K562 (cell line): ENCODE measurements at regions not wholly inside any gene's neighbourhood (a gene's known extent, or its start where the extent isn't known, plus 50 kb on each side); places are given as distances from the start of the nearest gene placed in this dataset.

ENCODE experiments used
- ATAC-seq: fragments of 200-7000 bp; cut with Tn5 transposase; 3 replicates; pipeline ENCODE4 v1.9.1; 2020; ENCODE audit warnings: moderate library complexity
- BruUV-seq: library from RNA; stranded (reverse); fragments of 400-500 nt; replicated peaks from 2 replicates; lab custom pipeline; 2021; lab: Mats Ljungman, UMichigan
- CTCF ChIA-PET: fragments of 300-600 bp; formaldehyde crosslinking; extraction: SDS; loops from one replicate; lab custom pipeline; 2021; ENCODE audit warnings: low intra/inter-chr PET ratio; lab: Yijun Ruan, JAX
- POLR2A ChIA-PET: fragments of 300-600, 350-650 bp; sonication (Branson Sonifier 250); formaldehyde crosslinking; extraction: SDS; loops from one replicate; lab custom pipeline; 2021; ENCODE audit warnings: antibody characterized with exemption, inconsistent platforms; lab: Yijun Ruan, JAX
- DNase-seq, 4 experiments: peaks; one replicate each; pipeline versions ENCODE4 v3.0.0 to v3.0.0-alpha.2; 2011 to 2018; ENCODE audit warnings: low spot score in 3 of 4, mixed read lengths in 3 of 4; ENCODE audit errors: extremely low read depth in 1 of 4
- FAIRE-seq: peaks from 2 replicates; lab custom pipeline; 2011; peaks lifted over from hg19 to GRCh38; lab: Jason Lieb, UNC
- H2AFZ ChIP-seq: 2 replicates; pipeline ENCODE4 v1.6.0; 2011; ENCODE audit warnings: low read depth, low read length, control low read depth, inconsistent platforms
- H3K27ac ChIP-seq: fragments of 200-600 bp; 3 replicates; pipeline ENCODE4 v1.8.0; 2011; ENCODE audit warnings: low read depth, mild to moderate bottlenecking, control low read depth, inconsistent platforms, low read length, moderate library complexity, mixed read lengths; ENCODE audit errors: extremely low read depth
- H3K27me3 ChIP-seq, 2 experiments: fragments of 300-600 bp in 1 of 2; 2 replicates in 1 of 2; 3 replicates in 1 of 2; pipeline versions ENCODE4 v1.6.0 to v1.8.0; 2011; ENCODE audit warnings: inconsistent platforms in 2 of 2, low read length in 2 of 2, mild to moderate bottlenecking in 1 of 2, mixed read lengths in 1 of 2, moderate library complexity in 1 of 2; ENCODE audit not compliant: control insufficient read depth in 2 of 2, insufficient read depth in 2 of 2
- H3K36me3 ChIP-seq: fragments of 300-600 bp; 3 replicates; pipeline ENCODE4 v1.8.0; 2011; ENCODE audit warnings: mild to moderate bottlenecking, low read length, inconsistent platforms; ENCODE audit not compliant: control insufficient read depth, insufficient read depth
- H3K4me1 ChIP-seq, 2 experiments: fragments of 200-600 bp in 1 of 2; replicated peaks in 1 of 2; 2 replicates in 1 of 2; 3 replicates in 1 of 2; pipeline versions ENCODE4 v1.5.1 to v1.8.0; 2011; ENCODE audit warnings: inconsistent platforms in 2 of 2, low read length in 2 of 2, mild to moderate bottlenecking in 1 of 2, mixed read lengths in 1 of 2, moderate library complexity in 1 of 2; ENCODE audit not compliant: control insufficient read depth in 2 of 2, insufficient read depth in 2 of 2
- H3K4me2 ChIP-seq: 2 replicates; pipeline ENCODE4 v1.6.1; 2011; ENCODE audit warnings: low read length, control low read depth, inconsistent platforms, mixed read lengths; ENCODE audit not compliant: insufficient read depth
- H3K4me3 ChIP-seq: fragments of 200-600 bp; sonication (generic), shearing (Covaris generic); 2 replicates; pipeline ENCODE4 v1.5.1; 2016; ENCODE audit warnings: control low read depth, inconsistent platforms
- H3K79me2 ChIP-seq: fragments of 200-600 bp; 3 replicates; pipeline ENCODE4 v1.8.0; 2011; ENCODE audit warnings: low read length, inconsistent platforms; ENCODE audit not compliant: control insufficient read depth, insufficient read depth
- H3K9ac ChIP-seq, 2 experiments: 2 replicates each; pipeline versions ENCODE4 v1.6.0 to v1.6.1; 2011; ENCODE audit warnings: low read depth in 2 of 2, low read length in 2 of 2, control low read depth in 1 of 2, inconsistent platforms in 1 of 2, mild to moderate bottlenecking in 1 of 2, mixed read lengths in 1 of 2; ENCODE audit not compliant: insufficient read depth in 1 of 2
- H3K9me1 ChIP-seq: one replicate; pipeline ENCODE4 v1.6.0; 2011; ENCODE audit warnings: inconsistent platforms, mild to moderate bottlenecking, low read length, moderate library complexity; ENCODE audit not compliant: control insufficient read depth, insufficient read depth
- H3K9me3 ChIP-seq: replicated peaks from 2 replicates; pipeline ENCODE4 v1.5.1; 2011; ENCODE audit warnings: low read depth, low read length, inconsistent platforms; ENCODE audit not compliant: control insufficient read depth, insufficient read depth
- H4K20me1 ChIP-seq: replicated peaks from 2 replicates; pipeline ENCODE4 v1.6.1; 2011; ENCODE audit warnings: low read length, inconsistent platforms, mixed read lengths; ENCODE audit not compliant: control insufficient read depth, insufficient read depth
- CBX5 ChIP-seq: IDR thresholded peaks from 2 replicates; pipeline ENCODE4 v1.6.1; 2014; ENCODE audit warnings: low read depth, borderline replicate concordance
- KLF6 ChIP-seq: fragments of 250-450 bp; sonication (Bioruptor Pico); IDR thresholded peaks from 2 replicates; pipeline ENCODE4 v1.4.0; 2020; ENCODE audit warnings: mild to moderate bottlenecking, moderate library complexity, borderline replicate concordance
- MAZ ChIP-seq, 2 experiments: fragments of 450-650 bp in 1 of 2; sonication (generic) in 1 of 2; formaldehyde crosslinking; IDR thresholded peaks in 1 of 2; conservative IDR thresholded peaks in 1 of 2; 2 replicates each; pipeline versions ENCODE4 v1.4.0 to v1.5.0; 2020; ENCODE audit warnings: mild to moderate bottlenecking in 1 of 2, missing genetic modification reagents in 1 of 2
- MEF2D ChIP-seq: conservative IDR thresholded peaks from 2 replicates; pipeline ENCODE4 v1.6.1; 2016; ENCODE audit warnings: low read depth, missing genetic modification characterization, missing compliant biosample characterization
- RFX1 ChIP-seq: fragments of 450-650 bp; IDR thresholded peaks from 2 replicates; pipeline ENCODE4 v1.6.1; 2016; ENCODE audit warnings: mild to moderate bottlenecking, moderate library complexity
- SMARCA5 ChIP-seq: fragments of 450-650 bp; IDR thresholded peaks from 2 replicates; pipeline ENCODE4 v1.6.1; 2016
- THRAP3 ChIP-seq: fragments of 450-650 bp; IDR thresholded peaks from 2 replicates; pipeline ENCODE4 v1.6.1; 2016; ENCODE audit warnings: mild to moderate bottlenecking, inconsistent platforms, borderline replicate concordance
- XRCC5 ChIP-seq: fragments of 200-400 bp; formaldehyde crosslinking; IDR thresholded peaks from 2 replicates; pipeline ENCODE4 v1.6.1; 2017; ENCODE audit warnings: low read depth, mild to moderate bottlenecking, low read length
- ZC3H11A ChIP-seq: IDR thresholded peaks from 2 replicates; pipeline ENCODE4 v1.6.1; 2012; ENCODE audit warnings: low read depth, low read length, improper control_type of control experiment
- ZNF224 ChIP-seq: sonication (generic); formaldehyde crosslinking; IDR thresholded peaks from 2 replicates; pipeline ENCODE4 v1.8.0; 2022; ENCODE audit warnings: mild to moderate bottlenecking, missing genetic modification reagents
- ZNF239 ChIP-seq: fragments of 250-450 bp; sonication (Bioruptor Pico); IDR thresholded peaks from 2 replicates; pipeline ENCODE4 v1.4.0; 2020; ENCODE audit warnings: mild to moderate bottlenecking
- ZNF444 ChIP-seq: fragments of 250-450 bp; sonication (Bioruptor Pico); IDR thresholded peaks from 2 replicates; pipeline ENCODE4 v1.4.0; 2020; ENCODE audit warnings: mild to moderate bottlenecking, moderate library complexity
- ZNF445 ChIP-seq: fragments of 250-450 bp; sonication (Bioruptor Pico); IDR thresholded peaks from 2 replicates; pipeline ENCODE4 v1.4.0; 2020; ENCODE audit warnings: low read depth, mild to moderate bottlenecking, moderate library complexity
- WGBS: fragments of 100-300 bp; shearing (Covaris generic); methylation state at CpG from one replicate; pipeline ENCODE4 v1.1.6; 2016; ENCODE audit warnings: low coverage, mixed read lengths; ENCODE audit not compliant: insufficient coverage; ENCODE audit errors: missing lambda C conversion rate; 5-methylcytosine and 5-hydroxymethylcytosine counted together
- in situ Hi-C: fragments of 300-500 bp; cut with MboI; formaldehyde crosslinking; loops from 4 replicates; pipeline ENCODE4 v1.15.0; 2018; ENCODE audit warnings: inconsistent platforms, mixed read lengths
- intact Hi-C: fragments of 100-400 bp; cut with micrococcal nuclease; formaldehyde crosslinking; loops from 2 replicates; pipeline ENCODE4 v1.14.2; 2022
- TF ChIP-seq, protein P1 (sequence below): fragments of 250-450 bp; sonication (Bioruptor Pico); IDR thresholded peaks from 2 replicates; pipeline ENCODE4 v1.9.0; 2021; ENCODE audit warnings: mild to moderate bottlenecking
- TF ChIP-seq, protein P2 (sequence below), 2 experiments: IDR thresholded peaks; 2 replicates each; pipeline ENCODE4 v1.6.1; 2012; ENCODE audit warnings: improper control_type of control experiment in 2 of 2, low read depth in 2 of 2, low read length in 2 of 2, borderline replicate concordance in 1 of 2

DNA sequence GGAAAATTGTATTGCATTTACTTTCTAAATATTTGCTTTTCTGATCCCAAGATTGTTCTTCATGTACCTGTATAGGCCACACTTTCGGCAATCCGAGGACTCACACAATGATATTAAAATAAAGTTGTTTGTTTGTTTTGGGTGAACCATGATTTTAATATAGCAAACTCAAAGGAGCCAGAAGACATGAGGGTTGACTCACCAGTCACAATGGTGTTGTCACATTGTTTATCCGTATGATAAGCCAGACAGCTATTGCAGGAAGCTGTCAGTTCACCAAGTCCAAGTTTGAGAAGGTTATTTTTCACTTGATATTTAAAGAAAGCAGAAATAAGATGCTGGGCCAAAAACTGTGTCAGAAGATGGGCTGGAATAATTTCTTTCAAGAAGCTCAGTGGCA lies 67.1 kb upstream of the CPM start:
- no peaks in the 10 kb centered on the region for H3K36me3 ChIP-seq
- intact Hi-C loops (no loop called here), in situ Hi-C loops (no loop called here)
- H3K9me3 ChIP-seq: no peaks in the 10 kb centered on the region
- 0% methylated on average over 3 of the region's 3 CpGs for WGBS
- no peaks in the 10 kb centered on the region for H4K20me1 ChIP-seq
- no peak overlapping the region for H3K4me2 ChIP-seq
- no peak for ATAC-seq
- H3K9ac ChIP-seq: no peak overlapping the region
- no peak overlapping the region for H3K27ac ChIP-seq
- H3K4me1 ChIP-seq: no peaks in the 10 kb centered on the region
- no peak overlapping the region for H2AFZ ChIP-seq
- BruUV-seq: no TSS peak
- DNase-seq: no peak
- ChIA-PET POLR2A (no interaction called here), CTCF (no interaction called here)
- no peaks in the 10 kb centered on the region for H3K9me1 ChIP-seq
- no peak for FAIRE-seq
- H3K27me3 ChIP-seq: no peaks in the 10 kb centered on the region
- no peak overlapping the region for H3K4me3 ChIP-seq
- no peaks in the 10 kb centered on the region for H3K79me2 ChIP-seq
- no peak for TF ChIP-seq THRAP3
- TF ChIP-seq ZNF239 (CRISPR knock-in tag): no peak
- TF ChIP-seq RFX1: no peak
- TF ChIP-seq ZNF444 (CRISPR knock-in tag): no peak

DNA sequence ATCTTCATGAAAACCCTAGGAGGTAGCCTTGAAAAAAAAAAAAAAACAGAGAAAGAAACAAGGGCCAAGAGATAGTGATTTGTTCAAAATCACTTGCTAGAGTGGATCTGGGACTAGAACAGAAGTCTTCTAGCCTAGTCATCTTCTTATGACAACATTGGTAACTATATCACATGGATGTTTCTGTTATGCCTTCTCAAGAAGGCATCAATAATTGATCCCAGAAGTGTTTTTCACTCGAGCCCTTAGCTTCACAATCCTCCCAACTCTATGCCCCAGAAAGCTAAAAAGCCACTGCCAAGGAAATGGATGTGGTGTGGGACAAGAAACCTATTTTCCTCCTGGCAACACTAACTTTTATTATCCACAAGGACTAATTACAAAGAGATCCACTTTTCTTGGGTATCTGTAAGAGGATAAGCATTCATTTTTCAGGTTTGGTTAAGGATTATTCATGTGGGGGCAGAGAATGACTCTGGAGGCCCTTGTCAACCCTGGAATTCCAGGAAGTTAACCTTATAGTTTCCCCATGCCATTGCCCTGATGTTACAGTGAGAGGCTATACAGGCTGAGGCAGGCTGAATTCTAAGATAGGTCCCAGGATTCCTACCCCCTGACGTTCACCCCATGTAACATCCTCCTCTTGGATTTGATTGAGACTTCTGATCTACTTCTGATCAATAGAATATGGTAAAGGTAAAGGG lies 67.7 kb upstream of the CPM start:
- no peaks in the 10 kb centered on the region for H3K4me1 ChIP-seq
- ChIA-PET POLR2A (no interaction called here), CTCF (no interaction called here)
- no peaks in the 10 kb centered on the region for H3K9me1 ChIP-seq
- BruUV-seq: no TSS peak
- FAIRE-seq (no peak), DNase-seq (no peak), ATAC-seq (no peak)
- H3K4me3 ChIP-seq: no peak overlapping the region
- no peak overlapping the region for H3K9ac ChIP-seq
- H3K79me2 ChIP-seq: no peaks in the 10 kb centered on the region
- no peak overlapping the region for H2AFZ ChIP-seq
- no peaks in the 10 kb centered on the region for H4K20me1 ChIP-seq
- no peak overlapping the region for H3K27ac ChIP-seq
- no peaks in the 10 kb centered on the region for H3K27me3 ChIP-seq
- in situ Hi-C loops (no loop called here), intact Hi-C loops (no loop called here)
- 0% methylated on average over 2 of the region's 2 CpGs for WGBS
- H3K36me3 ChIP-seq: no peaks in the 10 kb centered on the region
- no peak overlapping the region for H3K4me2 ChIP-seq
- no peaks in the 10 kb centered on the region for H3K9me3 ChIP-seq
- TF ChIP-seq, protein P1, sequence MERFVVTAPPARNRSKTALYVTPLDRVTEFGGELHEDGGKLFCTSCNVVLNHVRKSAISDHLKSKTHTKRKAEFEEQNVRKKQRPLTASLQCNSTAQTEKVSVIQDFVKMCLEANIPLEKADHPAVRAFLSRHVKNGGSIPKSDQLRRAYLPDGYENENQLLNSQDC (CRISPR knock-in tag): no peak
- TF ChIP-seq, protein P2, sequence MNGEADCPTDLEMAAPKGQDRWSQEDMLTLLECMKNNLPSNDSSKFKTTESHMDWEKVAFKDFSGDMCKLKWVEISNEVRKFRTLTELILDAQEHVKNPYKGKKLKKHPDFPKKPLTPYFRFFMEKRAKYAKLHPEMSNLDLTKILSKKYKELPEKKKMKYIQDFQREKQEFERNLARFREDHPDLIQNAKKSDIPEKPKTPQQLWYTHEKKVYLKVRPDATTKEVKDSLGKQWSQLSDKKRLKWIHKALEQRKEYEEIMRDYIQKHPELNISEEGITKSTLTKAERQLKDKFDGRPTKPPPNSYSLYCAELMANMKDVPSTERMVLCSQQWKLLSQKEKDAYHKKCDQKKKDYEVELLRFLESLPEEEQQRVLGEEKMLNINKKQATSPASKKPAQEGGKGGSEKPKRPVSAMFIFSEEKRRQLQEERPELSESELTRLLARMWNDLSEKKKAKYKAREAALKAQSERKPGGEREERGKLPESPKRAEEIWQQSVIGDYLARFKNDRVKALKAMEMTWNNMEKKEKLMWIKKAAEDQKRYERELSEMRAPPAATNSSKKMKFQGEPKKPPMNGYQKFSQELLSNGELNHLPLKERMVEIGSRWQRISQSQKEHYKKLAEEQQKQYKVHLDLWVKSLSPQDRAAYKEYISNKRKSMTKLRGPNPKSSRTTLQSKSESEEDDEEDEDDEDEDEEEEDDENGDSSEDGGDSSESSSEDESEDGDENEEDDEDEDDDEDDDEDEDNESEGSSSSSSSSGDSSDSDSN (IDR thresholded peaks at IDR 0.05; ENCODE audit: borderline replicate concordance in 1 of 2, low read depth in 2 of 2, low read length in 2 of 2): no peak
- TF ChIP-seq MEF2D (tag): no peak
- TF ChIP-seq ZNF224 (CRISPR knock-in tag): no peak
- no peak for TF ChIP-seq SMARCA5
- TF ChIP-seq ZNF445 (CRISPR knock-in tag): no peak
- no peak for TF ChIP-seq ZC3H11A
- TF ChIP-seq MAZ (CRISPR knock-in tag; conservative IDR thresholded peaks at IDR 0.05 in 1 of 2, IDR thresholded peaks at IDR 0.05 in 1 of 2): no peak
- no peak for TF ChIP-seq XRCC5
- no peak for TF ChIP-seq KLF6
- no peak for TF ChIP-seq ZNF239 (CRISPR knock-in tag)
- no peak for TF ChIP-seq CBX5
